PC-9 (cell line): ENCODE measurements at regions not wholly inside any gene's neighbourhood (a gene's known extent, or its start where the extent isn't known, plus 50 kb on each side); places are given as distances from the start of the nearest gene placed in this dataset.

Experiments
- EZH2 ChIP-seq: fragments of 200-600 bp; sonication (generic); IDR thresholded peaks from 2 replicates; pipeline ENCODE4 v1.8.0; 2017; ENCODE audit warnings: antibody characterized with exemption, low read depth
- TF ChIP-seq, protein P1 (sequence below): fragments of 200-600 bp; sonication (generic); conservative IDR thresholded peaks from 2 replicates; pipeline ENCODE4 v1.6.1; 2017; ENCODE audit warnings: mixed run types, antibody characterized with exemption, mild to moderate bottlenecking, moderate library complexity

DNA sequence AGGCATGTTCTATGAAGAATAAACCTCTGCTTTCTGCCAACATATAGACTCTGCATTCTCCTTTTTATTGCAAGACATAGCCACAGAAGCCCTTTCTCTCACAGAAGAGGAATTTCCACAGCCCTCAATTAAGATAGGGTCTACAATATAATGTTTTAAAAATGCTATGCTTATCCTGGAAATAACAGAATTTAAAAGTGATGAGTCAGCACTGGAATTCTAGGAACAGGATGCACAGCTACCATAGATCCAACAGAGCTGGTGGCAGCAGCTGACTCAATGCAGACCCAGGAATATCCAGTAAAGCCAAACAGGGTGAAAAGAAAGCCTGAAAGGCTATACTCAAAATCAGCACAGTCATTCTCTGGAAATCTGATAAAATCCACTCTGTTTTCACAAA, 866.9 kb downstream of the TRIB2 start:
- TF ChIP-seq, protein P1, sequence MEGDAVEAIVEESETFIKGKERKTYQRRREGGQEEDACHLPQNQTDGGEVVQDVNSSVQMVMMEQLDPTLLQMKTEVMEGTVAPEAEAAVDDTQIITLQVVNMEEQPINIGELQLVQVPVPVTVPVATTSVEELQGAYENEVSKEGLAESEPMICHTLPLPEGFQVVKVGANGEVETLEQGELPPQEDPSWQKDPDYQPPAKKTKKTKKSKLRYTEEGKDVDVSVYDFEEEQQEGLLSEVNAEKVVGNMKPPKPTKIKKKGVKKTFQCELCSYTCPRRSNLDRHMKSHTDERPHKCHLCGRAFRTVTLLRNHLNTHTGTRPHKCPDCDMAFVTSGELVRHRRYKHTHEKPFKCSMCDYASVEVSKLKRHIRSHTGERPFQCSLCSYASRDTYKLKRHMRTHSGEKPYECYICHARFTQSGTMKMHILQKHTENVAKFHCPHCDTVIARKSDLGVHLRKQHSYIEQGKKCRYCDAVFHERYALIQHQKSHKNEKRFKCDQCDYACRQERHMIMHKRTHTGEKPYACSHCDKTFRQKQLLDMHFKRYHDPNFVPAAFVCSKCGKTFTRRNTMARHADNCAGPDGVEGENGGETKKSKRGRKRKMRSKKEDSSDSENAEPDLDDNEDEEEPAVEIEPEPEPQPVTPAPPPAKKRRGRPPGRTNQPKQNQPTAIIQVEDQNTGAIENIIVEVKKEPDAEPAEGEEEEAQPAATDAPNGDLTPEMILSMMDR, result no peak
- no peak for TF ChIP-seq EZH2
